ENCODE measurements at regions not wholly inside any gene's neighbourhood (a gene's known extent, or its start where the extent isn't known, plus 50 kb on each side); places are given as distances from the start of the nearest gene placed in this dataset.

DNA sequence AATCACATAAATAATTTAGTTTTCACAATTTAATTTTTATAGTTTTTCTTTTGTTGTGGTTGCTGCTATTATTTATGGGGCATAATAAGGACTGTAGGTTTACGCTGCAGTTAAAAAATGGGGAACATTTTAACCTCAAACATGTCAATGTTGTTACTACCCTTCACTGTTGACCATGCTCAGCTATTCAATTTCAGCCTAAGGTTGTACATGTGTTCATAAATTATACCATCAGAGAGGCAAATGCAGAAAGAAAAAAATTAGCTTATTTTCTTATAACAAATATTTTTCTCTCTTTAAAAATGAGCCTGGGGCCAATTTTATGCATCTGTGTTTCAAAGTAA lies 110.1 kb upstream of the PITRM1 start:
- Histone ChIP-seq H3K4me3 (replicated peaks in 1 of 3; ENCODE audit: insufficient read depth in 1 of 3, low read depth in 1 of 3, low read length in 3 of 3) (no peak overlapping the region), H3K4me2 (ENCODE audit: insufficient read depth, low read length) (no peak overlapping the region), H3K9me1 (replicated peaks; ENCODE audit: control insufficient read depth, extremely low read depth, insufficient read depth, low read length) (no peaks in the 10 kb centered on the region), H2AFZ (ENCODE audit: low read depth, low read length) (no peak overlapping the region), H3K79me2 (ENCODE audit: control insufficient read depth, insufficient read depth, low read length) (no peaks in the 10 kb centered on the region), H3K27me3 (ENCODE audit: control insufficient read depth in 2 of 2, insufficient read depth in 2 of 2, low read length in 2 of 2) (peaks cover 0 to 17% of the 10 kb centered on the region in 2 experiments), H3K9ac (replicated peaks; ENCODE audit: extremely low read depth, insufficient read depth, low read length) (no peak overlapping the region), H3K27ac (ENCODE audit: insufficient read depth, low read depth, low read length) (no peak overlapping the region), H3K4me1 (ENCODE audit: control insufficient read depth, extremely low read depth, insufficient read depth, low read length) (peaks cover 5% of the 10 kb centered on the region), H3K9me3 (replicated peaks; ENCODE audit: control insufficient read depth, insufficient read depth, low read length) (no peaks in the 10 kb centered on the region), H3K36me3 (ENCODE audit: control insufficient read depth in 2 of 2, extremely low read depth in 1 of 2, insufficient read depth in 2 of 2, low read length in 2 of 2) (no peaks in the 10 kb centered on the region), H4K20me1 (replicated peaks; ENCODE audit: control insufficient read depth, extremely low read depth, insufficient read depth, low read length) (no peaks in the 10 kb centered on the region)
- BruUV-seq (replicated peaks): no TSS peak
- TF ChIP-seq POLR2AphosphoS5 (IDR thresholded peaks at IDR 0.05; ENCODE audit: insufficient read depth, low read depth, low read length): no peak
- no peak for TF ChIP-seq MAX (IDR thresholded peaks at IDR 0.05; ENCODE audit: insufficient read depth, insufficient read length)
- no peak for TF ChIP-seq EZH2 (IDR thresholded peaks at IDR 0.05; ENCODE audit: borderline replicate concordance, low read depth, low read length, severe bottlenecking)
- no peak for TF ChIP-seq GATA2 (IDR thresholded peaks at IDR 0.05; ENCODE audit: insufficient read depth, insufficient read length, low read depth, low read length)
- TF ChIP-seq FOS (IDR thresholded peaks at IDR 0.05; ENCODE audit: borderline replicate concordance, insufficient read depth, low read length): no peak
- TF ChIP-seq MYC (IDR thresholded peaks at IDR 0.05; ENCODE audit: low read depth, low read length): no peak
- TF ChIP-seq, protein P1, sequence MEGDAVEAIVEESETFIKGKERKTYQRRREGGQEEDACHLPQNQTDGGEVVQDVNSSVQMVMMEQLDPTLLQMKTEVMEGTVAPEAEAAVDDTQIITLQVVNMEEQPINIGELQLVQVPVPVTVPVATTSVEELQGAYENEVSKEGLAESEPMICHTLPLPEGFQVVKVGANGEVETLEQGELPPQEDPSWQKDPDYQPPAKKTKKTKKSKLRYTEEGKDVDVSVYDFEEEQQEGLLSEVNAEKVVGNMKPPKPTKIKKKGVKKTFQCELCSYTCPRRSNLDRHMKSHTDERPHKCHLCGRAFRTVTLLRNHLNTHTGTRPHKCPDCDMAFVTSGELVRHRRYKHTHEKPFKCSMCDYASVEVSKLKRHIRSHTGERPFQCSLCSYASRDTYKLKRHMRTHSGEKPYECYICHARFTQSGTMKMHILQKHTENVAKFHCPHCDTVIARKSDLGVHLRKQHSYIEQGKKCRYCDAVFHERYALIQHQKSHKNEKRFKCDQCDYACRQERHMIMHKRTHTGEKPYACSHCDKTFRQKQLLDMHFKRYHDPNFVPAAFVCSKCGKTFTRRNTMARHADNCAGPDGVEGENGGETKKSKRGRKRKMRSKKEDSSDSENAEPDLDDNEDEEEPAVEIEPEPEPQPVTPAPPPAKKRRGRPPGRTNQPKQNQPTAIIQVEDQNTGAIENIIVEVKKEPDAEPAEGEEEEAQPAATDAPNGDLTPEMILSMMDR (IDR thresholded peaks at IDR 0.05; ENCODE audit: extremely low read depth in 1 of 2, insufficient read depth in 1 of 2, low read depth in 1 of 2, low read length in 2 of 2): no peak
- TF ChIP-seq POLR2A (IDR thresholded peaks at IDR 0.05; ENCODE audit: low read depth, low read length): no peak
- no peak for TF ChIP-seq JUN (IDR thresholded peaks at IDR 0.05; ENCODE audit: borderline replicate concordance, insufficient read depth, insufficient read length, low read depth)
- ChIA-PET POLR2A (no interaction called here), CTCF (interaction anchor here (1.5 kb wide), 1 partner anchor 15 kb away, joined by 3 read pairs; no protein-coding TSS in a partner anchor)
- intact Hi-C loops (cut with micrococcal nuclease): no loop called here
- FAIRE-seq (no peak), DNase-seq (ENCODE audit: low read depth, low spot score) (no peak)
- dilution Hi-C loops (cut with MboI; ENCODE audit: extremely low pct_ligation_motif_present, low sequenced_read_pairs): no loop called here
